ENCODE measurements at regions not wholly inside any gene's neighbourhood (a gene's known extent, or its start where the extent isn't known, plus 50 kb on each side); places are given as distances from the start of the nearest gene placed in this dataset.

- H3K36me3 ChIP-seq (ENCODE audit: control insufficient read depth in 2 of 4, insufficient read depth in 4 of 4, low read length in 3 of 4): no peaks in the 10 kb centered on the region
- H2BK12ac ChIP-seq (ENCODE audit: low read depth, low read length): no peak overlapping the region
- no peaks in the 10 kb centered on the region for H3K4me1 ChIP-seq (replicated peaks in 1 of 4; ENCODE audit: control insufficient read depth in 3 of 4, insufficient read depth in 4 of 4, low read length in 3 of 4)
- ChIA-PET POLR2A (ENCODE audit: partially characterized antibody) (interaction anchor here (0.9 kb wide), 1 partner anchor 10 kb away, joined by 3 read pairs; no protein-coding TSS in a partner anchor), CTCF (ENCODE audit: partially characterized antibody) (interaction anchor here (1.6 kb wide), 1 partner anchor 22 kb away, joined by 4 read pairs; no protein-coding TSS in a partner anchor)
- H4K5ac ChIP-seq (ENCODE audit: insufficient read length, low read depth, low read length): no peak overlapping the region
- 0 out of 4 replicates have a peak, but pooled peaks cover 0 to 2% of the 10 kb centered on the region in 2 experiments for H3K9me3 ChIP-seq (ENCODE audit: insufficient read depth in 2 of 2, low read depth in 1 of 2, low read length in 1 of 2)
- no peak overlapping the region for H4K91ac ChIP-seq (replicated peaks; ENCODE audit: insufficient read length, low read length)
- no peak overlapping the region for H2BK20ac ChIP-seq (ENCODE audit: low read length)
- no peak for DNase-seq (ENCODE audit: low read depth in 1 of 2, low spot score in 2 of 2)
- no peak overlapping the region for H4K8ac ChIP-seq (ENCODE audit: extremely low read depth, insufficient read depth, low read length)
- H3K18ac ChIP-seq (ENCODE audit: extremely low read depth, low read length): no peak overlapping the region
- no peaks in the 10 kb centered on the region for H3K27me3 ChIP-seq (replicated peaks in 1 of 4; ENCODE audit: control insufficient read depth in 3 of 4, extremely low read depth in 1 of 4, insufficient read depth in 3 of 4, low read length in 3 of 4)
- H3K27ac ChIP-seq (ENCODE audit: low read depth, low read length): no peak overlapping the region
- no peak overlapping the region for H3K4me2 ChIP-seq (ENCODE audit: insufficient read depth in 1 of 2, low read depth in 2 of 2, low read length in 2 of 2)
- no peak overlapping the region for H2BK120ac ChIP-seq (replicated peaks; ENCODE audit: low read depth, low read length)
- H3K23me2 ChIP-seq (ENCODE audit: low read depth, low read length): no peaks in the 10 kb centered on the region
- no peaks in the 10 kb centered on the region for H4K20me1 ChIP-seq (replicated peaks in 1 of 2; ENCODE audit: control insufficient read depth in 1 of 2, insufficient read depth in 2 of 2, low read length in 2 of 2)
- H3K14ac ChIP-seq (ENCODE audit: insufficient read length): no peak overlapping the region
- no peak overlapping the region for H3K56ac ChIP-seq (replicated peaks; ENCODE audit: insufficient read length, low read depth, low read length)
- no peak overlapping the region for H2AK5ac ChIP-seq (ENCODE audit: low read depth, low read length)
- no peak overlapping the region for H3K4me3 ChIP-seq (ENCODE audit: extremely low read depth in 1 of 4, insufficient read depth in 2 of 4, low read depth in 3 of 4, low read length in 4 of 4)
- no peak overlapping the region for H3K9ac ChIP-seq (replicated peaks in 1 of 4; ENCODE audit: extremely low read depth in 1 of 4, low read depth in 3 of 4, low read length in 3 of 4)
- no peak overlapping the region for H3K4ac ChIP-seq (replicated peaks; ENCODE audit: insufficient read length, low read depth, low read length)
- H3K79me1 ChIP-seq (ENCODE audit: low read depth, low read length): no peaks in the 10 kb centered on the region
- no peak for FAIRE-seq
- H2AFZ ChIP-seq (ENCODE audit: low read length): no peak overlapping the region
- no peak overlapping the region for H3K23ac ChIP-seq (ENCODE audit: insufficient read length)
- no peaks in the 10 kb centered on the region for H3K79me2 ChIP-seq (ENCODE audit: control insufficient read depth in 1 of 2, insufficient read depth in 2 of 2, low read length in 2 of 2)
- no peak overlapping the region for H2BK15ac ChIP-seq (ENCODE audit: low read length)
- H2BK5ac ChIP-seq (ENCODE audit: low read depth, low read length): no peak overlapping the region
- 85% methylated on average over 3 of the region's 3 CpGs; no CpG with 5 or more reads in 1 of the 2 experiments for WGBS, 2 experiments (ENCODE audit: extremely low coverage in 1 of 2, insufficient coverage in 1 of 2, insufficient read length in 1 of 2, insufficient replicate concordance in 2 of 2, low coverage in 1 of 2, low lambda C conversion rate in 2 of 2, missing lambda C conversion rate in 1 of 2)
- TF ChIP-seq TEAD4 (IDR thresholded peaks at IDR 0.05; ENCODE audit: low read depth, low read length): no peak
- no peak for TF ChIP-seq SP4 (IDR thresholded peaks at IDR 0.05; ENCODE audit: low read length)
- TF ChIP-seq ATF2 (IDR thresholded peaks at IDR 0.05; ENCODE audit: low read length): no peak
- no peak for TF ChIP-seq SP1 (IDR thresholded peaks at IDR 0.05; ENCODE audit: low read depth, low read length)
- no peak for TF ChIP-seq GABPA (IDR thresholded peaks at IDR 0.05; ENCODE audit: borderline replicate concordance, insufficient read depth, low read length)
- TF ChIP-seq NRF1 (IDR thresholded peaks at IDR 0.05; ENCODE audit: low read depth, low read length): no peak
- no peak for TF ChIP-seq SP2 (IDR thresholded peaks at IDR 0.05; ENCODE audit: low read length)
- no peak for TF ChIP-seq KDM1A (IDR thresholded peaks at IDR 0.05; ENCODE audit: borderline replicate concordance, low read length)
- TF ChIP-seq TAF1 (IDR thresholded peaks at IDR 0.05; ENCODE audit: low read depth, low read length): no peak
- no peak for TF ChIP-seq CHD1 (IDR thresholded peaks at IDR 0.05; ENCODE audit: low read depth, low read length)
- no peak for TF ChIP-seq NANOG (IDR thresholded peaks at IDR 0.05; ENCODE audit: insufficient read depth, low read depth, low read length, poor library complexity, severe bottlenecking)
- no peak for TF ChIP-seq KDM5A (IDR thresholded peaks at IDR 0.05; ENCODE audit: low read length)
- TF ChIP-seq JUN (IDR thresholded peaks at IDR 0.05; ENCODE audit: low read depth, low read length): no peak
- no peak for TF ChIP-seq POU5F1 (IDR thresholded peaks at IDR 0.05; ENCODE audit: low read depth, low read length)
- no peak for TF ChIP-seq TBP (IDR thresholded peaks at IDR 0.05; ENCODE audit: low read depth, low read length)
These were observed 56.0 kb upstream of the DSCAM start for GRCh38 chr21:40902993-40903392.

All from H1 (cell line).